ENCODE measurements at regions not wholly inside any gene's neighbourhood (a gene's known extent, or its start where the extent isn't known, plus 50 kb on each side); places are given as distances from the start of the nearest gene placed in this dataset.

GRCh38 chr14:94969766-94970165 lies 187.6 kb downstream of the DICER1 start:
- no peak for DNase-seq (ENCODE audit: low read depth, low spot score)
- no peak overlapping the region for H3K27ac ChIP-seq (ENCODE audit: low read length)
- POLR2A ChIA-PET: no interaction called here
- no peaks in the 10 kb centered on the region for H3K4me1 ChIP-seq (ENCODE audit: control insufficient read depth, insufficient read depth, low read length)
- H3K36me3 ChIP-seq (ENCODE audit: control insufficient read depth, insufficient read depth, low read length): no peaks in the 10 kb centered on the region
- intact Hi-C loops (cut with micrococcal nuclease; ENCODE audit: unreplicated experiment) (no loop called here), in situ Hi-C loops (cut with HindIII; ENCODE audit: low pct_unique_long_range_greater_than_20kb, low sequenced_read_pairs) (no loop called here)
- no peaks in the 10 kb centered on the region for H3K9me3 ChIP-seq (ENCODE audit: control insufficient read depth, insufficient read depth, low read depth, low read length)
- no peak for TF ChIP-seq SIN3A (IDR thresholded peaks at IDR 0.05; ENCODE audit: borderline replicate concordance, insufficient read depth, low read depth, low read length)
- no peak for TF ChIP-seq CTCF (IDR thresholded peaks at IDR 0.05)
- TF ChIP-seq REST (IDR thresholded peaks at IDR 0.05; ENCODE audit: insufficient read depth in 1 of 2, low read depth in 2 of 2, low read length in 1 of 2): no peak
- TF ChIP-seq TCF7L2 (IDR thresholded peaks at IDR 0.05; ENCODE audit: low read depth, low read length): no peak
- BruUV-seq (replicated peaks): no TSS peak
- no peak overlapping the region for H3K4me3 ChIP-seq (ENCODE audit: low read depth in 2 of 2, low read length in 2 of 2)
- H3K27me3 ChIP-seq (ENCODE audit: control insufficient read depth, insufficient read depth, low read length): peaks cover 2% of the 10 kb centered on the region
- ATAC-seq: no peak
- CTCF ChIA-PET: no interaction called here

- Histone ChIP-seq H3K27me3 (ENCODE audit: control insufficient read depth, insufficient read depth, low read length) (no peaks in the 10 kb centered on the region; the same call in 1 of the 2 replicates), H3K27ac (ENCODE audit: low read length) (no peak overlapping the region), H3K9me3 (ENCODE audit: control insufficient read depth, insufficient read depth, low read depth, low read length) (no peaks in the 10 kb centered on the region), H3K4me1 (ENCODE audit: control insufficient read depth, insufficient read depth, low read length) (no peaks in the 10 kb centered on the region), H3K4me3 (ENCODE audit: low read depth in 2 of 2, low read length in 2 of 2) (no peak overlapping the region), H3K36me3 (ENCODE audit: control insufficient read depth, insufficient read depth, low read length) (no peaks in the 10 kb centered on the region)
- in situ Hi-C loops (cut with HindIII; ENCODE audit: low pct_unique_long_range_greater_than_20kb, low sequenced_read_pairs) (no loop called here), intact Hi-C loops (cut with micrococcal nuclease; ENCODE audit: unreplicated experiment) (no loop called here)
- DNase-seq (ENCODE audit: low read depth, low spot score) (no peak), ATAC-seq (no peak)
- POLR2A ChIA-PET: no interaction called here
- CTCF ChIA-PET: no interaction called here
- BruUV-seq (replicated peaks): no TSS peak
- TF ChIP-seq SIN3A (IDR thresholded peaks at IDR 0.05; ENCODE audit: borderline replicate concordance, insufficient read depth, low read depth, low read length): no peak
- no peak for TF ChIP-seq POLR2AphosphoS5 (IDR thresholded peaks at IDR 0.05; ENCODE audit: low read depth, low read length)
- TF ChIP-seq REST (IDR thresholded peaks at IDR 0.05; ENCODE audit: insufficient read depth in 1 of 2, low read depth in 2 of 2, low read length in 1 of 2): no peak
- no peak for TF ChIP-seq CTCF (IDR thresholded peaks at IDR 0.05)
- TF ChIP-seq TCF7L2 (IDR thresholded peaks at IDR 0.05; ENCODE audit: low read depth, low read length): no peak
These were observed 190.5 kb downstream of the DICER1 start for GRCh38 chr14:94966868-94967267.
